Common myeloid progenitor, CD34-positive (primary cell): ENCODE measurements at regions not wholly inside any gene's neighbourhood (a gene's known extent, or its start where the extent isn't known, plus 50 kb on each side); places are given as distances from the start of the nearest gene placed in this dataset.
A peak's percentile ranks its signal among the peaks of the same experiment; 100 is the strongest.

Source experiments
- CTCF ChIA-PET: fragments of 350-600 bp; sonication (Branson Sonifier 250); formaldehyde crosslinking; loops from one replicate; lab custom pipeline; 2021; ENCODE audit warnings: antibody characterized with exemption; lab: Charles Lee
- POLR2A ChIA-PET: fragments of 350-600 bp; sonication (Branson Sonifier 250); formaldehyde crosslinking; loops from one replicate; lab custom pipeline; 2021; ENCODE audit warnings: antibody characterized with exemption; lab: Charles Lee
- DNase-seq, 3 donors: peaks; one replicate each; pipeline versions ENCODE4 v3.0.0 to v3.0.0-alpha.2; 2013
- H3K27ac ChIP-seq, 2 experiments: 1 replicate in 1 of 2; 2 replicates in 1 of 2; pipeline ENCODE4 v1.7.0; 2013; ENCODE audit warnings: inconsistent platforms in 2 of 2, low read length in 2 of 2, mild to moderate bottlenecking in 2 of 2, low read depth in 1 of 2, moderate library complexity in 1 of 2; ENCODE audit not compliant: severe bottlenecking in 2 of 2, insufficient read depth in 1 of 2, poor library complexity in 1 of 2
- H3K27me3 ChIP-seq, 5 experiments: replicated peaks in 2 of 5; 1 replicate in 3 of 5; 2 replicates in 2 of 5; pipeline versions ENCODE4 v1.6.1 to v1.7.0; 2013; ENCODE audit warnings: low read length in 4 of 5, mild to moderate bottlenecking in 2 of 5, moderate library complexity in 2 of 5, inconsistent platforms in 1 of 5; ENCODE audit not compliant: insufficient read depth in 5 of 5, control insufficient read depth in 4 of 5
- H3K36me3 ChIP-seq, 4 experiments: 1 replicate in 2 of 4; 2 replicates in 2 of 4; pipeline versions ENCODE4 v1.6.1 to v1.7.0; 2013; ENCODE audit warnings: low read length in 3 of 4, control low read depth in 1 of 4, mild to moderate bottlenecking in 1 of 4; ENCODE audit not compliant: control insufficient read depth in 4 of 4, insufficient read depth in 4 of 4
- H3K4me1 ChIP-seq, 4 experiments: 1 replicate in 3 of 4; 2 replicates in 1 of 4; pipeline versions ENCODE4 v1.6.1 to v1.7.1; 2013; ENCODE audit warnings: low read length in 3 of 4, mild to moderate bottlenecking in 3 of 4, control low read depth in 1 of 4, inconsistent platforms in 1 of 4, moderate library complexity in 1 of 4; ENCODE audit not compliant: control insufficient read depth in 4 of 4, insufficient read depth in 4 of 4; ENCODE audit errors: control extremely low read depth in 1 of 4
- H3K4me3 ChIP-seq, 7 experiments: 1 replicate in 4 of 7; 2 replicates in 3 of 7; pipeline versions ENCODE4 v1.5.1 to v1.7.0; 2013; ENCODE audit warnings: mild to moderate bottlenecking in 7 of 7, low read length in 6 of 7, moderate library complexity in 6 of 7, inconsistent platforms in 2 of 7, low read depth in 2 of 7, control low read depth in 1 of 7; ENCODE audit not compliant: insufficient read depth in 4 of 7, control insufficient read depth in 1 of 7; ENCODE audit errors: extremely low read depth in 1 of 7
- H3K9me3 ChIP-seq, 5 experiments: 1 replicate in 4 of 5; 2 replicates in 1 of 5; pipeline versions ENCODE4 v1.6.1 to v1.7.1; 2013; ENCODE audit warnings: low read length in 4 of 5, mild to moderate bottlenecking in 2 of 5, inconsistent platforms in 1 of 5, low read depth in 1 of 5, moderate library complexity in 1 of 5; ENCODE audit not compliant: control insufficient read depth in 4 of 5, insufficient read depth in 2 of 5; ENCODE audit errors: control extremely low read depth in 1 of 5
- WGBS: methylation state at CpG from one replicate; pipeline ENCODE4 v1.1.5; 2013; ENCODE audit not compliant: insufficient coverage; 5-methylcytosine and 5-hydroxymethylcytosine counted together

- CTCF ChIA-PET: no interaction called here
- Histone ChIP-seq H3K9me3 (no peaks in the 10 kb centered on the region), H3K27me3 (no peaks in the 10 kb centered on the region), H3K36me3 (no peaks in the 10 kb centered on the region), H3K4me1 (no peaks in the 10 kb centered on the region), H3K4me3 (no peak overlapping the region), H3K27ac (no peak overlapping the region)
- no peak for DNase-seq
- no CpG with 5 or more reads among the region's 2 CpGs for WGBS
- POLR2A ChIA-PET: no interaction called here
These were observed 213.6 kb downstream of the CENPF start for GRCh38 chr1:214816603-214817002.

- H3K36me3 ChIP-seq: no peaks in the 10 kb centered on the region
- POLR2A ChIA-PET: no interaction called here
- no peak for DNase-seq
- no peaks in the 10 kb centered on the region for H3K4me1 ChIP-seq
- no peaks in the 10 kb centered on the region for H3K27me3 ChIP-seq
- H3K9me3 ChIP-seq: peaks cover 0 to 3% (median 0%) of the 10 kb centered on the region in 5 experiments
- CTCF ChIA-PET: no interaction called here
- H3K27ac ChIP-seq: peak overlapping the region in 1 of 2 experiments; percentile 14
- WGBS: 91% methylated on average over 15 of the region's 21 CpGs
- H3K4me3 ChIP-seq: no peak overlapping the region
These were observed 220.5 kb downstream of the CENPF start for GRCh38 chr1:214823311-214824117.

GRCh38 chr1:214824763-214825162 lies 221.8 kb downstream of the CENPF start:
- Histone ChIP-seq H3K4me1 (no peaks in the 10 kb centered on the region), H3K4me3 (no peak overlapping the region), H3K9me3 (peaks cover 0 to 3% (median 0%) of the 10 kb centered on the region in 5 experiments), H3K36me3 (no peaks in the 10 kb centered on the region), H3K27ac (no peak overlapping the region), H3K27me3 (no peaks in the 10 kb centered on the region)
- CTCF ChIA-PET: no interaction called here
- DNase-seq: no peak
- WGBS: no CpG with 5 or more reads among the region's 2 CpGs
- POLR2A ChIA-PET: no interaction called here

DNA sequence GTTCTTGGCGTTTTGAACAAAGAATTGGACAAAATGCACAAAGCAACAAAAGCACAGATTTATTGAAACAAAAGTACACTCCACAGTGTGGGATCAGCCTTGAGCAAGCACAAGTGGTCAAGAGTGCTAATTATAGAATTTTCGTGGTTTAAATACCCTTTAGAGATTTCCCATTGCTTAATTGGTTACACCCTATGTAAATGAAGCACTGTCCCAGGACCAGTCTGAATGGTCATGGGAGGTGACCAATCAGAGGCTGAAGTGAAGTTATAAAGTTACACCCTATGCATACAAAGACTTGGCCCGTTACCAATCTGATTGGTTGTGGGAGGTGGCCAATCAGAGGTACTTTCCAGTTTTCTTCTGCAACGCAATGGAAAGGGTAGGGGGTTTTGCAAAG lies 223.6 kb downstream of the CENPF start:
- ChIA-PET POLR2A (no interaction called here), CTCF (no interaction called here)
- no peak overlapping the region for H3K27ac ChIP-seq
- H3K9me3 ChIP-seq: peaks cover 0 to 3% (median 0%) of the 10 kb centered on the region in 5 experiments
- DNase-seq: no peak
- H3K4me1 ChIP-seq: no peaks in the 10 kb centered on the region
- H3K4me3 ChIP-seq: no peak overlapping the region
- no peaks in the 10 kb centered on the region for H3K27me3 ChIP-seq
- no peaks in the 10 kb centered on the region for H3K36me3 ChIP-seq
- 100% methylated on average over 1 of the region's 4 CpGs for WGBS

DNA sequence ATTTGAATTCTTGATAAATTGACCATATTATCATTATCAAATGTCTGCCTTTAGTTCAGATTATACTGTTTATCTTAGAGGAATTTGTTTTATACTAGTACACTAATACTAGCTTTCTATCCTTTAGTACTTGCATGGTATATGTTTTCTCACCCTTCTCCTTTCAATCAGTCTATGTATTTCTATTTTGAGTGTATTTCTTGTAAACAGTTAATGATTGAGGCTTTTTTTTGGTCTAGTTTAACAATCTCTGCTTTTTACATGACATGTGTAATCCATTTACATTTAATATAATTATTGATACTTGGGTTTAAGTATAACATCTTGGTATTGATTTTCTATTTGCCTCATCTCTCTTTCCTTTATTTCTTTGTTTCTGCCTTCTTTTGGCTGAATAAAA lies 224.9 kb downstream of the CENPF start:
- ChIA-PET POLR2A (no interaction called here), CTCF (no interaction called here)
- no peaks in the 10 kb centered on the region for H3K4me1 ChIP-seq
- peaks cover 0 to 3% (median 0%) of the 10 kb centered on the region in 5 experiments for H3K9me3 ChIP-seq
- H3K4me3 ChIP-seq: no peak overlapping the region
- no peak overlapping the region for H3K27ac ChIP-seq
- no peak for DNase-seq
- H3K36me3 ChIP-seq: no peaks in the 10 kb centered on the region
- no peaks in the 10 kb centered on the region for H3K27me3 ChIP-seq

DNA sequence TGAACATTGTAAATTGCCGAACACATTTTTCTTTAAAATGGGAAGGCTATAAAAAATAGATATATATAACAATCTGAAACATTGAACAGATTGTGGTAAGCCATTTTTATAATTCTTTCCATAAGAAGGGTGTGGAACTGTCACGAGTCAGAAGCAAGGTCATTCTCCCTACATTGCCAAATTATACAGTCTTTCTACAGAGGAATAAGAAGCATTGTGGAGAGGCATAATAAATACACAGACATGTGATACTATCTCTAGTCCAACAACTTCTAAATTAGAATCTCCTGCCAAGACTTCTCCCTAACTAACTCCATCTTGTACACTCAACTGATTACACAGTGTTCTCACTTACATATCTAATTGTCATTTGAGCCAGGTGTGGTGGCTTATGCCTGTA lies 227.9 kb downstream of the CENPF start:
- Histone ChIP-seq H3K27me3 (no peaks in the 10 kb centered on the region), H3K9me3 (peaks cover 0 to 3% (median 0%) of the 10 kb centered on the region in 5 experiments), H3K4me3 (no peak overlapping the region), H3K27ac (no peak overlapping the region), H3K4me1 (no peaks in the 10 kb centered on the region), H3K36me3 (no peaks in the 10 kb centered on the region)
- POLR2A ChIA-PET: no interaction called here
- WGBS: no CpG with 5 or more reads among the region's 2 CpGs
- CTCF ChIA-PET: no interaction called here
- DNase-seq: no peak

DNA sequence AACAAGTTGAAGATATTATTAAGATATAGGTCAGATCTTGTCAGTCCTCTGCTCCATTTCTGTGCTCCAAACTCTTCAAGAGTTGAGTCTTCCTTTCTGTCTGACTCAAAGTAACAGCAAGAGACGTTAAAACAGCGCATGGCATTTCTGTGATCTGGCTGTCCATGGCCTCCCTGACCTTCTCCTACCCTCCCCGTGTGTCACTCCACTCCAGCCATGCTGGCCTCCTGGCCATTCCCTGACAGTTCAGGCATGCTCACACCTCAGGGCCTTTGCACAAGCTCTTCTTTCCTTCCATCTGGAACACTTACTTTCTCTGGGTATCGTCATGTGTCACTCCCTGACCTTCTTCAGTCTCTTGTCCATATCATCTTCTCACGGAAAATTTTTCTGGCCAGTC lies 229.0 kb downstream of the CENPF start:
- no peak for DNase-seq
- ChIA-PET POLR2A (no interaction called here), CTCF (no interaction called here)
- 89% methylated on average over 4 of the region's 5 CpGs for WGBS
- Histone ChIP-seq H3K4me3 (no peak overlapping the region), H3K27me3 (no peaks in the 10 kb centered on the region), H3K27ac (no peak overlapping the region), H3K9me3 (peaks cover 0 to 3% (median 0%) of the 10 kb centered on the region in 5 experiments), H3K36me3 (no peaks in the 10 kb centered on the region), H3K4me1 (no peaks in the 10 kb centered on the region)
